K562 (cell line): ENCODE measurements at regions not wholly inside any gene's neighbourhood (a gene's known extent, or its start where the extent isn't known, plus 50 kb on each side); places are given as distances from the start of the nearest gene placed in this dataset.

Source experiments
- ATAC-seq: fragments of 200-7000 bp; cut with Tn5 transposase; 3 replicates; pipeline ENCODE4 v1.9.1; 2020; ENCODE audit warnings: moderate library complexity
- BruUV-seq: library from RNA; stranded (reverse); fragments of 400-500 nt; replicated peaks from 2 replicates; lab custom pipeline; 2021; lab: Mats Ljungman, UMichigan
- CTCF ChIA-PET: fragments of 300-600 bp; formaldehyde crosslinking; extraction: SDS; loops from one replicate; lab custom pipeline; 2021; ENCODE audit warnings: low intra/inter-chr PET ratio; lab: Yijun Ruan, JAX
- POLR2A ChIA-PET: fragments of 300-600, 350-650 bp; sonication (Branson Sonifier 250); formaldehyde crosslinking; extraction: SDS; loops from one replicate; lab custom pipeline; 2021; ENCODE audit warnings: antibody characterized with exemption, inconsistent platforms; lab: Yijun Ruan, JAX
- DNase-seq, 4 experiments: peaks; one replicate each; pipeline versions ENCODE4 v3.0.0 to v3.0.0-alpha.2; 2011 to 2018; ENCODE audit warnings: low spot score in 3 of 4, mixed read lengths in 3 of 4; ENCODE audit errors: extremely low read depth in 1 of 4
- FAIRE-seq: peaks from 2 replicates; lab custom pipeline; 2011; peaks lifted over from hg19 to GRCh38; lab: Jason Lieb, UNC
- H2AFZ ChIP-seq: 2 replicates; pipeline ENCODE4 v1.6.0; 2011; ENCODE audit warnings: low read depth, low read length, control low read depth, inconsistent platforms
- H3K27ac ChIP-seq: fragments of 200-600 bp; 3 replicates; pipeline ENCODE4 v1.8.0; 2011; ENCODE audit warnings: low read depth, mild to moderate bottlenecking, control low read depth, inconsistent platforms, low read length, moderate library complexity, mixed read lengths; ENCODE audit errors: extremely low read depth
- H3K27me3 ChIP-seq, 2 experiments: fragments of 300-600 bp in 1 of 2; 2 replicates in 1 of 2; 3 replicates in 1 of 2; pipeline versions ENCODE4 v1.6.0 to v1.8.0; 2011; ENCODE audit warnings: inconsistent platforms in 2 of 2, low read length in 2 of 2, mild to moderate bottlenecking in 1 of 2, mixed read lengths in 1 of 2, moderate library complexity in 1 of 2; ENCODE audit not compliant: control insufficient read depth in 2 of 2, insufficient read depth in 2 of 2
- H3K36me3 ChIP-seq: fragments of 300-600 bp; 3 replicates; pipeline ENCODE4 v1.8.0; 2011; ENCODE audit warnings: mild to moderate bottlenecking, low read length, inconsistent platforms; ENCODE audit not compliant: control insufficient read depth, insufficient read depth
- H3K4me1 ChIP-seq, 2 experiments: fragments of 200-600 bp in 1 of 2; replicated peaks in 1 of 2; 2 replicates in 1 of 2; 3 replicates in 1 of 2; pipeline versions ENCODE4 v1.5.1 to v1.8.0; 2011; ENCODE audit warnings: inconsistent platforms in 2 of 2, low read length in 2 of 2, mild to moderate bottlenecking in 1 of 2, mixed read lengths in 1 of 2, moderate library complexity in 1 of 2; ENCODE audit not compliant: control insufficient read depth in 2 of 2, insufficient read depth in 2 of 2
- H3K4me2 ChIP-seq: 2 replicates; pipeline ENCODE4 v1.6.1; 2011; ENCODE audit warnings: low read length, control low read depth, inconsistent platforms, mixed read lengths; ENCODE audit not compliant: insufficient read depth
- H3K4me3 ChIP-seq: fragments of 200-600 bp; sonication (generic), shearing (Covaris generic); 2 replicates; pipeline ENCODE4 v1.5.1; 2016; ENCODE audit warnings: control low read depth, inconsistent platforms
- H3K79me2 ChIP-seq: fragments of 200-600 bp; 3 replicates; pipeline ENCODE4 v1.8.0; 2011; ENCODE audit warnings: low read length, inconsistent platforms; ENCODE audit not compliant: control insufficient read depth, insufficient read depth
- H3K9ac ChIP-seq, 2 experiments: 2 replicates each; pipeline versions ENCODE4 v1.6.0 to v1.6.1; 2011; ENCODE audit warnings: low read depth in 2 of 2, low read length in 2 of 2, control low read depth in 1 of 2, inconsistent platforms in 1 of 2, mild to moderate bottlenecking in 1 of 2, mixed read lengths in 1 of 2; ENCODE audit not compliant: insufficient read depth in 1 of 2
- H3K9me1 ChIP-seq: one replicate; pipeline ENCODE4 v1.6.0; 2011; ENCODE audit warnings: inconsistent platforms, mild to moderate bottlenecking, low read length, moderate library complexity; ENCODE audit not compliant: control insufficient read depth, insufficient read depth
- H3K9me3 ChIP-seq: replicated peaks from 2 replicates; pipeline ENCODE4 v1.5.1; 2011; ENCODE audit warnings: low read depth, low read length, inconsistent platforms; ENCODE audit not compliant: control insufficient read depth, insufficient read depth
- H4K20me1 ChIP-seq: replicated peaks from 2 replicates; pipeline ENCODE4 v1.6.1; 2011; ENCODE audit warnings: low read length, inconsistent platforms, mixed read lengths; ENCODE audit not compliant: control insufficient read depth, insufficient read depth
- JUND ChIP-seq, 2 experiments: IDR thresholded peaks; 2 replicates in 1 of 2; 3 replicates in 1 of 2; pipeline ENCODE4 v1.6.1; 2011; ENCODE audit warnings: borderline replicate concordance in 2 of 2, low read depth in 2 of 2, low read length in 2 of 2, improper control_type of control experiment in 1 of 2, missing biosample characterization in 1 of 2, missing genetic modification characterization in 1 of 2, missing genetic modification reagents in 1 of 2
- NFE2L1 ChIP-seq: fragments of 450-650 bp; IDR thresholded peaks from 2 replicates; pipeline ENCODE4 v1.6.1; 2016; ENCODE audit warnings: missing genetic modification characterization, low read depth, mild to moderate bottlenecking, missing compliant biosample characterization, moderate library complexity, borderline replicate concordance
- POLR2AphosphoS5 ChIP-seq: IDR thresholded peaks from 2 replicates; pipeline ENCODE4 v1.6.1; 2011; ENCODE audit warnings: mild to moderate bottlenecking, low read depth, low read length, moderate library complexity; ENCODE audit not compliant: control insufficient read depth, insufficient read depth
- PYGO2 ChIP-seq: fragments of 450-650 bp; IDR thresholded peaks from 2 replicates; pipeline ENCODE4 v1.6.1; 2016; ENCODE audit warnings: mild to moderate bottlenecking, missing genetic modification characterization, moderate library complexity, missing compliant biosample characterization
- SRSF7 ChIP-seq: fragments of 200-400 bp; formaldehyde crosslinking; optimal IDR thresholded peaks from 2 replicates; pipeline ENCODE3; 2017; ENCODE audit warnings: mild to moderate bottlenecking, low read depth, low read length
- in situ Hi-C: fragments of 300-500 bp; cut with MboI; formaldehyde crosslinking; loops from 4 replicates; pipeline ENCODE4 v1.15.0; 2018; ENCODE audit warnings: inconsistent platforms, mixed read lengths
- intact Hi-C: fragments of 100-400 bp; cut with micrococcal nuclease; formaldehyde crosslinking; loops from 2 replicates; pipeline ENCODE4 v1.14.2; 2022
- TF ChIP-seq, protein P1 (sequence below): fragments of 200-400 bp; formaldehyde crosslinking; IDR thresholded peaks from 2 replicates; pipeline ENCODE4 v1.6.1; 2017; ENCODE audit warnings: mild to moderate bottlenecking, low read depth, low read length, moderate library complexity

DNA sequence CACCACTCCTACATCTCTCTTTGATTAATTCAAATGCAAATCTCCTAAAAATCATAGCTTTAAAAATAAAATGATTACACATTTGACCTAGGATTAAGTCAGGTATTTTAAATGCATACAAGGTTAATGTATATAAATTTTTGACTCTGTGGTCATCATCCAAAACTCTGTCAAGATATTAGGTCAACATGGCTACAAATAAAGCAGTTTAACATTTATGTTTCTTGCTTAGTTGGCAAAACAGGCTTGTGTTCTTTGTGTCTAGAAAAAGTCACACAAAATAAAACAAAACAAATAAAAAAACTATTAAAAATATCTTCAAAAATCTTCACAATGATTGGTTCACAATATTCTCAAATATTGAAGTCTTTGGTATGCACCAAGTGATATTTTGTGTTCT lies 473.2 kb downstream of the LRFN5 start:
- no peaks in the 10 kb centered on the region for H3K27me3 ChIP-seq
- H3K9me1 ChIP-seq, result no peaks in the 10 kb centered on the region
- CTCF ChIA-PET, result no interaction called here
- intact Hi-C loops, result no loop called here
- TF ChIP-seq, protein P1, sequence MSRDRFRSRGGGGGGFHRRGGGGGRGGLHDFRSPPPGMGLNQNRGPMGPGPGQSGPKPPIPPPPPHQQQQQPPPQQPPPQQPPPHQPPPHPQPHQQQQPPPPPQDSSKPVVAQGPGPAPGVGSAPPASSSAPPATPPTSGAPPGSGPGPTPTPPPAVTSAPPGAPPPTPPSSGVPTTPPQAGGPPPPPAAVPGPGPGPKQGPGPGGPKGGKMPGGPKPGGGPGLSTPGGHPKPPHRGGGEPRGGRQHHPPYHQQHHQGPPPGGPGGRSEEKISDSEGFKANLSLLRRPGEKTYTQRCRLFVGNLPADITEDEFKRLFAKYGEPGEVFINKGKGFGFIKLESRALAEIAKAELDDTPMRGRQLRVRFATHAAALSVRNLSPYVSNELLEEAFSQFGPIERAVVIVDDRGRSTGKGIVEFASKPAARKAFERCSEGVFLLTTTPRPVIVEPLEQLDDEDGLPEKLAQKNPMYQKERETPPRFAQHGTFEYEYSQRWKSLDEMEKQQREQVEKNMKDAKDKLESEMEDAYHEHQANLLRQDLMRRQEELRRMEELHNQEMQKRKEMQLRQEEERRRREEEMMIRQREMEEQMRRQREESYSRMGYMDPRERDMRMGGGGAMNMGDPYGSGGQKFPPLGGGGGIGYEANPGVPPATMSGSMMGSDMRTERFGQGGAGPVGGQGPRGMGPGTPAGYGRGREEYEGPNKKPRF, result no peak
- TF ChIP-seq JUND (IDR thresholded peaks at IDR 0.05; ENCODE audit: borderline replicate concordance, low read depth, low read length), result no peak
- no peak for TF ChIP-seq JUND (tag; IDR thresholded peaks at IDR 0.05; ENCODE audit: borderline replicate concordance, low read depth, low read length)
- no peak for TF ChIP-seq NFE2L1 (tag)
- TF ChIP-seq POLR2AphosphoS5, result no peak
- no peak for TF ChIP-seq SRSF7
- TF ChIP-seq PYGO2 (tag), result no peak
- TF ChIP-seq, all 486 proteins: peak for 0
- no peak for DNase-seq
- H3K9ac ChIP-seq, result no peak overlapping the region
- H3K36me3 ChIP-seq, result no peaks in the 10 kb centered on the region
- no peak overlapping the region for H2AFZ ChIP-seq
- in situ Hi-C loops, result no loop called here
- no peaks in the 10 kb centered on the region for H3K4me1 ChIP-seq
- FAIRE-seq, result no peak
- H3K9me3 ChIP-seq, result no peaks in the 10 kb centered on the region
- no TSS peak for BruUV-seq
- no peak for ATAC-seq
- H3K4me3 ChIP-seq, result no peak overlapping the region
- POLR2A ChIA-PET, result no interaction called here
- no peaks in the 10 kb centered on the region for H4K20me1 ChIP-seq
- no peak overlapping the region for H3K4me2 ChIP-seq
- no peak overlapping the region for H3K27ac ChIP-seq
- H3K79me2 ChIP-seq, result no peaks in the 10 kb centered on the region
